Osteocyte (in vitro differentiated cells): ENCODE measurements at regions not wholly inside any gene's neighbourhood (a gene's known extent, or its start where the extent isn't known, plus 50 kb on each side); places are given as distances from the start of the nearest gene placed in this dataset.
A peak's percentile ranks its signal among the peaks of the same experiment; 100 is the strongest.

ENCODE experiments used
- DNase-seq: peaks from one replicate; pipeline ENCODE4 v3.0.0; 2021; ENCODE audit warnings: mixed read lengths; ENCODE audit not compliant: unreplicated experiment; ENCODE audit errors: extremely low spot score
- H3K27ac Mint-ChIP-seq: one replicate; pipeline ENCODE4 v1.8.0; 2021; ENCODE audit warnings: mild to moderate bottlenecking, mixed read lengths; ENCODE audit not compliant: unreplicated experiment
- H3K27me3 Mint-ChIP-seq: one replicate; pipeline ENCODE4 v1.8.0; 2021; ENCODE audit warnings: mixed read lengths; ENCODE audit not compliant: unreplicated experiment
- H3K36me3 Mint-ChIP-seq: one replicate; pipeline ENCODE4 v1.8.0; 2021; ENCODE audit warnings: mixed read lengths; ENCODE audit not compliant: unreplicated experiment
- H3K4me1 Mint-ChIP-seq: one replicate; pipeline ENCODE4 v1.8.0; 2021; ENCODE audit warnings: mixed read lengths; ENCODE audit not compliant: unreplicated experiment
- H3K4me3 Mint-ChIP-seq: one replicate; pipeline ENCODE4 v1.8.0; 2021; ENCODE audit warnings: mild to moderate bottlenecking, moderate library complexity, mixed read lengths; ENCODE audit not compliant: unreplicated experiment
- H3K9me3 Mint-ChIP-seq: one replicate; pipeline ENCODE4 v1.8.0; 2021; ENCODE audit warnings: mixed read lengths; ENCODE audit not compliant: unreplicated experiment
- CTCF ChIP-seq: fragments of 200-600 bp; sonication (generic); IDR thresholded peaks from 2 replicates; pipeline ENCODE4 v1.5.0; 2021; ENCODE audit warnings: antibody characterized with exemption, mild to moderate bottlenecking, moderate library complexity

- no peak overlapping the region for H3K27ac Mint-ChIP-seq
- peaks cover 7% of the 10 kb centered on the region for H3K9me3 Mint-ChIP-seq
- no peak overlapping the region for H3K4me3 Mint-ChIP-seq
- DNase-seq: peak; percentile 32
- TF ChIP-seq CTCF: no peak
- H3K36me3 Mint-ChIP-seq: no peaks in the 10 kb centered on the region
- no peaks in the 10 kb centered on the region for H3K4me1 Mint-ChIP-seq
- no peaks in the 10 kb centered on the region for H3K27me3 Mint-ChIP-seq
Measured at GRCh38 chr5:6177926-6178325, 200.4 kb downstream of the MED10 start.

- Mint-ChIP-seq H3K4me3 (no peak overlapping the region), H3K4me1 (no peaks in the 10 kb centered on the region), H3K9me3 (peaks cover 7% of the 10 kb centered on the region), H3K27me3 (no peaks in the 10 kb centered on the region), H3K27ac (no peak overlapping the region), H3K36me3 (no peaks in the 10 kb centered on the region)
- no peak for TF ChIP-seq CTCF
- peak; percentile 48 for DNase-seq
Measured at GRCh38 chr5:6176102-6176693, 202.1 kb downstream of the MED10 start.

DNA sequence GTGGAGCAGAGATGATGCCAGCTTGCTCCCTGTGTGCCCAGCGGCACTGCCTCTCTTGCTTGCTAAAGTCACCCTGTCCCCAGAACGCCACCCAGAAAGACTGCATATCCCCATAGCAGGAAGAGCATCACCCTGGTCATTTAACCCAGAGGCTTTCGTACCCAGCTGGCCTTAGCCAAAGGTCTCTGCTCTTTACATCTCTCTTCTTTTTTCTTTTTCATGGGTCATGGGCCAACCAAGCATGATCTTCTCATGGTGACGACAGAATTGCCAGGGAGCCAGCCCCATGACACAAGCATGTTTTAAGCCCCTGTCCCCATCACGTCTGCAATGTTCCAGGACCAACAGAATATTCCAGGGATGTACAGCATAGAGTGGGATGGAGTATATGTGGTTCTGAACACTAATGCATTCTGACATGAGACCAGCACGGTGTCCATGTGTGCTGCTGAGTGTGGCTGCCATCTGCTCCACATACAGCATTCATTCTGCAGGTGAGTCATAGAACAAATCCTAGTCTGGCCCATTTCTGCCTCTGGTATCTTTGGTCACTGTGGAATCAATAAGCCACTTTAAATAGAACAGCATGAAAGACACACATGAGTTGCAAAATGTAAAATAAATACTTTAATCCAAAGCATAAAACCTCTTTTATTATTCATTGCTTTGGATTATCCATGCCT, 203.0 kb downstream of the MED10 start:
- Mint-ChIP-seq H3K36me3 (no peaks in the 10 kb centered on the region), H3K9me3 (peaks cover 7% of the 10 kb centered on the region), H3K27me3 (no peaks in the 10 kb centered on the region), H3K4me1 (no peaks in the 10 kb centered on the region), H3K27ac (no peak overlapping the region), H3K4me3 (no peak overlapping the region)
- TF ChIP-seq CTCF: no peak
- DNase-seq: peak; percentile 51

DNA sequence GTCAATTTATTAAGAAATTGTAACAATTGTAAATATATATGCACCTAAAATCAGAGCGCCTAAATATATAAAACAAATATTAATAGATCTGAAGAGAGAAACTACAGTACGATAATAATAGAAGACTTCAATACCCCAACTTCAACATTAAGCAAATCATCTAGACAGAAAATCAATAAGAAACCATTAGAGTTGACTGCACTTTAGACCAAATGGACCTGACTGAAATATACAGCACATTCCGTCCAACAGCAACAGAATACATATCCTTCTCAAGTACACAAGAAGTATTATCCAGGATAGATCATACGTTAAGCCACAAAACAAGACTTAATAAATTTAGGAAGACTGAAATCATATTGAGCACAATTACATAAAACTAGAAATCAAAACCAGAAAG, 208.7 kb downstream of the MED10 start:
- no peak for DNase-seq
- H3K27me3 Mint-ChIP-seq: no peaks in the 10 kb centered on the region
- no peaks in the 10 kb centered on the region for H3K9me3 Mint-ChIP-seq
- no peak overlapping the region for H3K4me3 Mint-ChIP-seq
- H3K4me1 Mint-ChIP-seq: no peaks in the 10 kb centered on the region
- no peaks in the 10 kb centered on the region for H3K36me3 Mint-ChIP-seq
- no peak for TF ChIP-seq CTCF
- H3K27ac Mint-ChIP-seq: no peak overlapping the region

DNA sequence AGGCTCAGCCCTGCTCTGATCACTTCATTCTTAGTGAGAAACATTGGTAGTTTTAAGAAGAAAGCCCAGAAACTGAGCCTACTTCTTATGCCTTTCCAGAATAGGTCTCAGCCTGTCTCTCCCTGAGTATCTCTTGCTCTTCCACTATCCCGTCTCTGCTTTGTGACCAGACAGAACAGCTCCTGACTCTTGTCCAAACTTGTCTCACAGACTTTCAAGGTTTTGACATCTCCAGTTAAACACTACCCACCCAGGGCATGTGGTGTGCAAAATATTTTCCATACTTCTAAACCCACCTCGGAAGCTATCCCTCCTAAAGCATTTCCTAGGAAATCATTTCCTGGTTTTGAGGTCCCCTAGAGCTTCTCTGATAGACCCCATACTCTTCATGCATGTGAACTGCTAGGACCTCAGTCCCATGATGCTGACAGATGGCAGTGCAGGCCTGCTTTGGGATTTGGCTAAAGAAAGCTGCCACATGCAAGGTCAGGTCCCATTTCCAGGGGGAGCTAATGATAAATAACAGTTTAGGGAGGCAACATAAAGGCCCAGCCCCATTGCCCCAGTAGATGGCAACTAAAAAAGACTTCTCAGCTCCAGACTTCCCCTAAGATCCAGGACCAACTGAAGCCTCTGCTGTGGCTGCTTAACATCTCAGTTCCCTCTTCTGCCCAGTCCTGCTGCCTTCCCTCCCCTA, 211.5 kb downstream of the MED10 start:
- no peak overlapping the region for H3K27ac Mint-ChIP-seq
- no peak for TF ChIP-seq CTCF
- H3K36me3 Mint-ChIP-seq: no peaks in the 10 kb centered on the region
- no peaks in the 10 kb centered on the region for H3K9me3 Mint-ChIP-seq
- no peaks in the 10 kb centered on the region for H3K27me3 Mint-ChIP-seq
- no peak for DNase-seq
- H3K4me3 Mint-ChIP-seq: no peak overlapping the region
- H3K4me1 Mint-ChIP-seq: no peaks in the 10 kb centered on the region
